HK-2 (cell line): ENCODE measurements at regions not wholly inside any gene's neighbourhood (a gene's known extent, or its start where the extent isn't known, plus 50 kb on each side); places are given as distances from the start of the nearest gene placed in this dataset.

Experiments used
- DNase-seq: peaks from one replicate; pipeline ENCODE4 v3.0.0-alpha.2; 2018; ENCODE audit not compliant: unreplicated experiment

DNA sequence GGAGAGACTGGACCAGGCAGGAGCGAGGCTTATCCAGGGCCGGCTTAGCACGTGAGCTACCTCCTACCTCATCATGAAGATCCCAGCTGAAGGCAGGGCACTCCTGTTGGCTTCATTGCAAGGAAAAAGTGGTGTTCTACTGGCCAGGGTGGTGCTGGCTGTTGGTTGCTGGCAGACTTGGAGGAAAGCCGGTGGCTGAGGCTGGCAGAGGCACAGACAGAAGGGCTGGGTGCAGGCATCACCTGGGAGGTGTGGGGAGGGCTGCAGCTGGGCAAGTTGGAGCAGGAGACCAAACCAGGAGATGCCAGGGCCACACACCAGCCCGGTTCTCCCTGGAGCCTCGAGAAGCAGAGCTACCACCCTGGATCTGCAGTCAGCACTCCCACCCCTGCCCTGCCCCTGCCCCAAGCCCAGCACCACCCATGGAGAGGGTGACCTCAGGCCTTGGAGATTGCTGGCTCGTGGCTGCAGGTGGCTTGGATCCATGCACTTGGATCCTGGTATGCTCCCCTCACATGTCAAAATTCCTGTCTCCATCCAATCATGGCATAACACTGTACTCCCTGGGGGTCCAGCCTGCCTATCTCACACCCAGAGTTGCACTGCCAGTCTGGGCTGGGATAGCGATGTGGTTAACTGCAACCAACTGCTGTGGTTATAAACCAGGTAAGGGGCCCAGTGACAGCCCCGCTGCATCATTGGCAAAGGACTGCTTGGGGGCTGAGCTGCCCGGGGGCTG is 49.7 kb downstream of the GLI2 start:
- no peak for DNase-seq

DNA sequence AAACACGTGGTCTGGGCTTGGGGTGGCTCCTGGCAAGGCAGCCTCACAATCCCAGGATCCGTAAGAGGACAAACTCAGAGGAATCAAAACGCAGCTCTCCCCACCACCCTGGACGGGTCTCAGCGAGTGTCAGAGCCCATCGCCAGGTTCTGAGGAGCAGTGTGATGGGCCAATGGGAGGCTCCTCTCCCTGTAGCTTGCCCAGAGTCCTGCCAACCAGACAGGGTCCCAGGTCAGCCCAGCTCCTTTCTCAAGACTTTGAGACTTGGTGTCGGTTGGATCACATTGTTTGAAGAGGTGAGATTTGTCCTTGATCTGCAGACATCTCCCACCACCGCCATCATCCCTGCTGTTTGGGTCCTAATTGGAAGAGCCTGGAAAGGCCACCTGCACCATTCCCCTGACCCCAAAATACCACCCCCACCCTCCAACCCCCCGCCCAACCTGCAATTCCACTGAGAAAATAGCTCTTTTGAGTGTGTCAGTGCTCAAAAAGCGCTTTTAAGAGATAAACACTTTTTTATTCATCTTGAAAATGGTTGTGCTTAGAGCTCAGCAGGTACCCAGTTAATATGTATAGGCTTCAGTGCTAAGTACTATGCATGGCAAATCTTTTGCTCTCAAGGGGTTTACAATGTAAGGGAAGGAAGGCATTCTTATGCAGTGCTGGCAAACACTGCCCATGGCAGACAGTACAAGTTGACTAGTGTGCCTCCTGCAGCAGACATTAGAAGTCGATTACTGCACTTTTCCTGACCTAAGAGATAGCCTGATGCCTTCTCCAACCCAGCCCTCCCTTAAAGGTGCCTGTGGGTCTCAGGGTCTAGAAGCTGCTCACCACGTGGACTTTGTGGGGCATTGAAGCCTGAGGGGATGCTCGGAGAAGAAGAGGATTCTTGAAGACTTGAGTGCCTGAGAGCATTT is 50.6 kb downstream of the GLI2 start:
- no peak for DNase-seq

DNA sequence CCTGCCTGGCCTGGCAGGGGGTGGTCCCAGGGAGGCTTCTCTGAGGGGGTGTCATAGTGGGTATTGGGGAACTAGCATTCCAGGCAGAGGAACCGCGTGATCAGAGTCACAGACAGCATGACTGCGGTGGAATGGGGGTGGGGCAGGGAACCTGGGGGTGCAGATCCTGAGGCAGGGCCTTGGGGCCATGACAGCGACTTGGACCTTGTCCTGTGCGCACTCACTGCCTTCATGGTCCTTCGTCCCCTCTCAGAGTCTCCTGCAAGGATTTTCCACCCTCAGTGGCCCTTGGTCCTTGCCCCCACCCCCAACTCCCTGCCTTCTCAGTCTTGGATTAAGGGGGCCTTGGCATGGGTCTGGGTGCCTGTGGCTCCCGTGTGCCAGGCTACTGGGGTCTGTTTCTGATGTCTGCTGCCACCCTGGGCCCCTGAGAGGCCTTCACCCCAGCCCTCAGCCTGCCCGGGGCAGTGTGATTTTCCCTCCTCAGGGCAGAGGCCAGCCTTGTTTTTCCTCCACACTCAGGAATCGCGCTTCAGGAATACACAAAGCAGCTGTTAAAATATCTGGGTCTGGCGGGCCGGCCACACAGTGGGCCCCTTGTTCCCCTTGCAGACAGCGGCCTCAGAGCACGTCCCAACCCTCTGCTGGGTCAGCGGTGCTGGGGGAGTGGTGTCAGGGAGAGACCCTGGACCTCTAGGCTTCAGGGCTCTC is 51.6 kb downstream of the GLI2 start:
- DNase-seq, result no peak

DNA sequence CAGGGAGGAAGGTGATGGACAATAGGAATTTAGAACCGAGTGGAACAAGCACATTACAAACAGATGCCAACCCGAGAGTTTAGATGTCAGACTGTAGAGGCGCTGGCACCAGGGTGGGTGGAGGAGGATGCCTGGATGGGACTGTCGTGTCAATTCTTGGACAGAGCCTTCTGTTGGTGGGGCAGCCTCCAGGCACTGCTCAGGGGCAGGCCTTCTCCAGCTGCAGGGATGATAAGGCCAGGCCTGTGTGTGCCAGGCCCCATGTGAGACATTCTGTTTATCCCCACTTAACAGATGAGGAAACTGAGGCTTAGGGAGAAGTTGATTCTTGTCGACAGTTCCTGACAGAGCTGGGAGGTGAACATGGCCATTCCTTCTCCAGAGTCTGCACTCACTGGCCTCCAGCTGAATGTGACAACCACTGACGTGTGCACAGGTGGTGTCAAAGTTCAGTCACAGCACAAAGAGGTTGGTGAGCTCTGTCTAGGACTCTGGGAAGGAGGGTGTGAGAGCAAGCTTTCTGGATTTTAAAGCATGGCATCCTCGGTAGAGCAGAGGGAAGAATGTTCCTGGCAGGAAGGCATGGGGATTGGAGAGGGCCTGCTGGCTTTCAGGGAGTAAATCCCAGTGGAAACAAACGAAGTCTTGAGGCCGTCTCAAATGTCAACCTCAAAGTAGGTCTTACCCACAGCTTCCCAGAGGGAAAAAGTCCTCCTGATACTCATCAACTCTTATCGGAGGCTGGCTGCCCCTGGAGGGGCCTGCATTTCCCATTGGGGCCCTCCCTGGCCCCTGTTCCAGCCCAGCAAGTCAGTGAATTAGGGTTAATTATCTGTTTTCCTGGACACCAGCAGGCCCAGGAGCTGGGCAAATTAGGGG is 52.4 kb downstream of the GLI2 start:
- DNase-seq, result no peak

DNA sequence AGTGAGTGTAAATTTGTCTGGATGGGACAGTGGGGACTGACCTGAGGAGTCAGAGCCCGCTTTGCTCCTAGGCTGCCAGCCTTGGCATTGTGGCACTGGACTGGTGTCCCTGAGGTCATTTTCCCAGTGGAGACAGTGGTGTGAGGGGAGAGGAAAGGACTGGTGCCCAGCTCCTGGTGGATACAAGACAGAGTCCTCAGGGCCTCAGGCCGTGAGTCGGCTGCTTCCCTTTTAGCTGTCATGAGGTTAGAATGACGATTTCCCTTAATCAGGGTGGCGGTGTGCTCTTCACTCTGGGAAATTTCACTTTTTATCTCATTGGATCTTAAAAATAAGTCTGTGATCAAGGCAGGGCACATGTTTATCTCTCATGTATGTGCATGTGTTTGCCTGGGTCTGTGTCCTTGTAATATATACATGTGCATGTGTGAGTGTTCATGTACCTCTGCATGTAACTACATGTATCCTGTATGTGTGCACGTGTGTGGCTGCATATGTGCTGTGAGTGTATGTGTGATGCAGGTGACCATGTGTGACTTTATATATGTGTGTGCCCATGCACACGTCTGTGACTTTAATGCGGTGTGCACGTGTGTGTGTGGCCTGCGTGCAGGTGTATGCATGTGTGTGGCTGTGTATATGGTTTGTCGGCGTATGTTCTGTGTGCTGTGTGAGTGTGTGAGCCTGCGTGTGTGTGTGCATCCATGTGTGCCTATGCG is 55.7 kb downstream of the GLI2 start:
- DNase-seq, result no peak

DNA sequence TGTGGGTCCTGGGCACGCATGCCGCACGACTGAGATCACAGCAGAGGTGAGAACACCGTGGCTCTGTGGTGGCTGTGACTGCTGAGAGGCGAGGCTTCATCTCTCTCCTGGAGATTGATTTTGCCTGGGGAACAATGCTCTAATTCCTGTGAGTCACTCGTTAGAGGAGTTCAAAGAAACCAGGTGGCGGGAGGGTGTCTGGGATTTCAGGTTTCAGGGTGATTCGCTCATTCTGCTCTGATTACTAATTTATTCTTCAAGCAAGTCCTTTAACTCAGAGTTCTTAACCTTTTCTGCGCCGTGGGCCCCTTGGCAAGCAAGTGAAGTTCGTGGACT is 56.3 kb downstream of the GLI2 start:
- peak; percentile 43 for DNase-seq

DNA sequence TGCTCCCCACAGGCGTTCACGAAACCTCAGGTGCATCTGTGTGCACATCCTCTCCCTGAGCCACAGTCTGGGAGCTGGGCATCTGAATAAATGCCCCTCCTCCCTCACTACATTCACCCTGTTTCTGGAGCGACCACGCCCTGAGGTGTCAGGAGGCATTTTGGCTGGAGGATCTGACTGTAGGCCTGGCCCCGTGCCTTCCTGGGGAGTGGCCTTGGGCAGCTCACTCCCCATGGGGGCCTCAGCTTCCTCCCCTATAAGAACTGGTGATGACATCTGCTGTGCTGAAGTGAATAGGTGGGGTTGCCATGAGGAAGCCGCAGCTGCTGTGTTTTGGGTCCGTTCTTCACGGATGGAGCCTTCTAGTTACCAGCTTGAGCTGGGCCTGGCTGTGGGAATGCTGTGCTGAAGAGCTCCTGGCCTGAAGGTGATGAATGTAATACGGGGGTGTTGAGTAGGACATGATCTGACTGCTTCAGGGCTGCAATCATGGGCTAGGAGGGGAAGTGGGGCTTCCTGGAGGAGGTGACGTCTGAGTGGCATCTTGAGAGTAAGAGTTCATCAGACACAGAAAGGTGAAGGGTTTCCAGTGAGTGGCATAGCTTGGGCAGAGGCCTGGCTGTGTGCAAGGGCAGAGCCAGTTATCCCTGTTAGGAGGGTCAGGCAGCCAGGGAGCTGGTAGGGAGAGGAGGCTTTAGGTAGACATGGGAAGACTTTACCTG is 58.2 kb downstream of the GLI2 start:
- no peak for DNase-seq

DNA sequence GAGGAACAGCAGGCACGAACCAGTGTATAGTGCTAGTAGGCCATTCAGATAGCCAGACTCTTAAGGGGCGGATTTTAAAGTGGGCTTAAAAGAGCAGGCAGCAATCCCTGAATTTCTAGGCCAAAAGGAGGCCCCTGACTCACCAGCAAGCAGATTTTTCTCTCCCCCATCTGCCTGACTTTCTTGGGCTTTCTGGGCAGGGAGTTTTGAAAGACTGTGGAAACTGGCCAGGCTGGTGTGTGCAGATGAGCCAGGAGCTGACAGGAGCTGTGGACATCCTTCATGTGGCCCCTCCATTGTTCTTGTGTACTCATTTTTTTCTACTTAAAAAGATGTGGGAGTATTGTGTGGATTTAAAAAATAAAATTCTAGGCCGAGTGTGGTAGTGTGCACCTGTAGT is 59.0 kb downstream of the GLI2 start:
- DNase-seq, result no peak

DNA sequence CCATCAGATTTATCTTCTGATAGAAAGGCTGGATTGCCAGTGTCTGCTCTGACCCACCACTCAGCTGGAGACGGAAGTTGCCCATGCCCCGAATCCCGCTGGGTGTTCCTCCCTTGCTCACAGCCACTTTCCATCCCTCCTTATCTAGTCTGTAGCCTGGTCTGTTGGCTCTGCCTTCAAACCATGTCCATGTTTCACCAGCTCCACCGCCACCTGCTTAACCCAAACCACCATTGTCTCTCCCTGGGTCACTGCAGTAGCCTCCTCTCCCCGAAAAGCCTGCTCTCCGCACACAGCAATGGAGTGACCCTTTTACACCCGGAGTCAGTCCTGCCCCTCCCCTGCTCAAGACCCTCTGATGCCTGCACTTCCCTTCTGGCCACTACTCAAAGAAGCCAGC is 60.4 kb downstream of the GLI2 start:
- no peak for DNase-seq

DNA sequence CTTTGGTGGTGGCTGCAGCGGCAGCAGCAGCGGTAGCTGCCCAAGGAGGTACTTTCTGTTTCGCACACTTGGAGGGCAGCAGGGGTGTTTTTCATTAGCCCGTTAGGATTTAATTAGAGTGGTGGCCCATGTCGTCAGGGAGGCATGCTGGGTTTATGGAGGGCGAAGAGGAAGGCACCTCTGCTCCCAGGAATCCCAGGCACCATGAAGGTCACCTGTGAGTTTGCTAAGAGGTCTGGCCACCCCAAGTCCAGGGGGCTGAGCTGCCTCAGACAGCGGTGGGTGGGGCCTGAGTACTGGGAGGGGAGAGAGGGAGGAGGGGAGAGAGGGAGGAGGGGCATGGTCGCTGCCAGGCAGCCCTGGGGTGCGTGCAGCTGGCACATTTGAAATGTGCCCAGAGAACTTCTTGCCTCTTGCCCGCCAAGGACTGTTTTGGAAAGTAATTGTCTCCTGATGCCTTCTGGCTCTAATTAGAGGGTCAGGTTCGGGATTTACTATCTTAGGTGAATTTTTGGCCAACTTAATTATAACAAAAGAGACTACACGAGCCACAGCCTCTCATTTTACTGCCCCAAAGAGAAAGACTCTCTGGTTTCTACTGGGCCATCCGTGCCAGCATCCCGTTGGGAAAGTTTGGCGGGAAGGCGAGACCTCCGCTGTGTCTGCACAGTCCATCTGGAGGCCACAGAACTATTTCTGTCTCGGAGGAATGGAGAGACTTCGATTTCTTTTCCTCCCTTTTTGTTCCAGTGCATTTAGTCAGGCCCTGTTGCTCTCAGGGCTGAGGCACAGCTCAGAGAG is 62.0 kb downstream of the GLI2 start:
- DNase-seq, result no peak

DNA sequence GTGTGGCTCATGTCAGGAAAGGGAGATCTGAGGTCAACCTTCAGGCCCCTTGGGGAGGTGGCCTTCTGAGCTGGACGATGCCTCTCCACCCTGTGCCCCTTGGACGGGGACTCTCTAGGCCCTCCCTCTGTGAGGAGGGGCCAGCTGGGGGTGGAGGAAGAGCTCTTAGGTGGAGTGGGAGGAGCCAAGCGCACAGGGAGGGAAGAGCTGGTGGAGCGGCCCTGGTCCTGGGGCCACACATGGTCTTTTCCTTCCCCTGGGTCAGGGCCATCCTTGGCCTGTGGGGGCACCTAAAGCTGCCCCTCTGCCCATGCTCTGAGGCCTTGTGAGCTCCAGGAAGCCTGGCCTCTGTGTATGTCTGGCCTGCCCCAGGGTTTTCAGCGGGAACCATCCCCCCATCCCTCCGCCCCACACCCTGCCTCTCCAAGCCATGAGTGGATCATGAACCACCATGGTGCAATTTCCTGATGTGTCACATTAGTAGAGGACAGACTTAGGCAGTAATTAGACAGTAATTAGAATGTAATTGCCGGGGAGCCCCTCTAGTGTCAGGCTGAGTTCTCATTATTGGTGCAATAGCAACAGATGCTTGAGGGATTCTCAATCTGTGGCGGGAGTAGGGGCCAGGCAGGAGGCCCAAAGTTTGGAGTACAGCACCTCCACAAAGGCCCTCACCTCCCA is 63.0 kb downstream of the GLI2 start:
- DNase-seq, result no peak

DNA sequence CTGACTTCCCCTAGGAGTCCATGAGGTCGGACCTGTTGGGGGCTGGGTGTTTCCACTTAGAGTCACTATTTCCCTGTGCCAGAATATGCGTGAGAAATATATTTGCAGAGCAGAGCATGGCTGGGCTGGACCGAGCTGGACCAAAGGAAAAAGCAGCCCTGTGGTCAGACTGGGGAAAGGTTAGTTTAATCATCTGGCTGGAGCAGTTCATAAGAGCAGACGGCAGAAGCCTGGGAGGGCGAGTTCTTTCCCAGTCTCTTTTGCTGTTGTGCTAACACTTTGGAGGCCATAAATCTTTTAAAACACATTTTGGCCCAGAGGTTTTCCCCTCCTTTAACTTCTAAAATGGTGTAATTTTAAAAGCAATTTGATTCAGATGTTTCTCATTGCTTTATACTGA is 66.5 kb downstream of the GLI2 start:
- no peak for DNase-seq

DNA sequence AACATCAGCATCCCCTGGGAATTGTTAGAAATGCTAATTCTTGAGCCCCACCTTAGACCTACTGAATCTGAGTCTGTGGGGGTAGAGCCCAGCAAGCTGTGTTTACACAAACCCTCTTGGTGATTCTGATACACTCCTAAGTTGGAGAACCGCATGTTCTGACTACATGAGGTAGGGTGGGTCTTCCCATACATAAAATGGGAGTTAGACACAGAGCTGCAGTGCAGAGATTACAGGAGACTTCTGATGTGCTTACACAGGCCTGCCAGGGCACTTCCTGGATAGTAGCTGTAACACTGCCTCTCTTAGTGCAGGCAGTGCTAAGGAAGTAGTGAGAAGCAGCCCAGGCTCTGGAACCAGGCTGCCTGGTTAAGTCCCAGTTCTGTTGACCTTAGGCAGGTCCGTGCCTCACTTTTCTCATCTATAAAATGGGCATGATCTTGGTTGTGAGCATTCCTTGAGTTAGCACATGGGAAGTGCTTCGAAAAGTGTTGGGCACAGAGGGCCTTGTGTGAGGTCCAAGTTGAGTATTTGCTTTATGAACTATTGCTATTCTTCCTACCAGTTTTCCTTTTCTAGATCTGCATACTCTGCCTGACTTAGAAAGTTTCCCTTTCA is 67.3 kb downstream of the GLI2 start:
- DNase-seq, result no peak

DNA sequence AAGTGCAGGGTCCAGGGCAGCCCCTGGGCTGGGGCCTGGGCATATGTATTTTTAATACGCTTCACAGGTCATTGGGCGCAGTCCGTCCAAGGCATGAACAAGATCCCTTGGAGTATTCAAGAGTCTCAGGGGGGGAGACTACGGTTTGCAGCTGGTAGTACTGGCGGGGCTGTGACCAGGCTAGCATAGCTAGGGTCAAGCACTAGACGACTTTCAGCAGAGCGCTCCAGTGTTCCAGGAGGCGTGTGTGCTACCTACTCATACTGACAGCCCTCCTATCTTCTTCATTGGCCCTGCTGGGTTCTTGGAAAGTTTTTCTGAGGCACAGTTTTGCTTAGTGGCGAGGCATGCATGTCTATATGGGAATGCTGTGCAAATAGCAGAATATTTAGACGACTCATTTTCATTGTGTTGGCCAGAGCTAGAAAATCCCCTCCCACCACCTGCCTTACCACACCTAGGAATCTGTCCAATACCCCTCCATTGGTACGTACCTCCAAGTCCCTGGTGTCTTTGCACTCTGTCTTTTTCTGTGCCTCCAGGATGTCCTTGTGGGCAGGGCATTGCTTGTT is 68.2 kb downstream of the GLI2 start:
- no peak for DNase-seq

DNA sequence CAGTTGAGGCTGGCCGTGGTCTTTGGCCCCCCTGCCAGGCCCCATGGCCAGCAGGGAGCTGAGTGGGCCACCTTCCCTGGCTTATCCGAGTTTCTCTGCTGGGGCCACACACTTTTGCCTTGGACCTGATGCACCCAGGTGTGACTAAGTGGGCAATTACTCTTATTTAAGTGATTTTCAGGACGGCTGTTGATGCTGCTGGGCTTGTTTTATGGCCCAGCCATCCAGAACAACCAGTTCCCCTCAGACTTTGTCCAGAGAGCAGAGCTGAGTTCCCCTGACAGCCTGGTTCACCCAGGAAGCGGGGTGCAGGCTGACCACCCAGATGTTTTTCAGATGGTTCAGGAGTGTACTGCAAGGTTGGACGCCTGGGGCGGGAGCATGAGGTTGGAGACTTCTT is 68.8 kb downstream of the GLI2 start:
- DNase-seq, result no peak

DNA sequence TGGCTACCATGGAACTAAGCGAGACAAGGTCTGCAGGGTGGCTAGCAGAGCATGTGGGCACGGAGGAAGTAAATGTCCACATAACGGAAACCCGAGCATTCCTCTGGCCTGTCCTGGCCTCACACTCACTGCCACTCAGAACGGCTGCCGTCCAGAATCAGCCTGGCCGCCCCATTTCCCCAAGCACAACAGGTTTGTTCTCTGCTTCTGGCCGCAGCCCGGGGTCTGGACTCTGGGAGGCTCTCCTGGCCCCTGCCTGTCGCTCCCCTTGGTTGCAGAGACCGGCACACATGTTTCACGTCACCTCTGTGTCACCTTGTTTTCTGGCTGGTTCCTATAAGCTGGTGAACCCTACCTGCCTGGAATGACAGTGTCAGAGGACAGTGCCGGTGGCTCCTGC is 69.3 kb downstream of the GLI2 start:
- no peak for DNase-seq

DNA sequence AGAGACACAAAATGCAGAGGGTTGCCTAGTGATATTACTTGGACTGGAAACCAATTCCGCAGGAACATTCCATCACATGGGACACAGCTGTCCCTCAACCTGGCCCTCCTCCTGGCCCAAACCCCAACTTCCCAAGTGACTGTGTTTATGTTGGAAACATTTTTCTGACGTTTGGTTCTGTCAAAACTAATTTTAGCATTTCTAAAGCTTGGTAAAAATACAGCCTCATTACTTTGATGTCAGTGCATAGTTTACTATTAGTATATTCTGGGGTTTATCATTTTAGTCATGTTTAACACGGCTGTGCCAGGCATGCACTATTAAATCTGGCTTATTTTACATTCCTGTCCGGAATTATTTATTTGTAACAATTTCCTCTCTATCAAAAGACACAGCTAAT is 69.9 kb downstream of the GLI2 start:
- no peak for DNase-seq

DNA sequence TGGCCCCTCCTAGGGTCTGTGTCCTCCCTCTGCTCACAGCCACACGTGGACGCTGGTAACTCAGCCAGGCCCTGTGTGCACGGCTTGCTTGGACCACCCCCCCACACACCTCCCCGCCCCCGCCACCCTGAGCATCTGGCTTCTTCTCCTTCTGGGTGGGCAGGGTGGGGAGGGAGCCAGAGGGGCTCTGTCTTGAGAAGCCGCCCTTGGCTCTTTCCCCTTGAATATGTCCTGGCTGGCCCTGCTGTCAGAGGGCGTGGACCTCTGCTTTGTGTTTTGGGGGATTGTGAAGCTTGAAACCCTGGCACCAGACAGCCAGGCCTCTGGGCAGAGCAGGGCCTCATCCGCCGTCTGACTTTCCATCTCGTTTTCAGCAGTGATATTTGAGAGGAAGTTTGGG is 72.1 kb downstream of the GLI2 start:
- DNase-seq, result no peak
